Hepatocyte (in vitro differentiated cells): ENCODE measurements at regions not wholly inside any gene's neighbourhood (a gene's known extent, or its start where the extent isn't known, plus 50 kb on each side); places are given as distances from the start of the nearest gene placed in this dataset.
"Not testable (repeated sequence)": the region's sequence is repeated elsewhere in the genome, so short reads cannot be mapped to it uniquely, and the experiment has no call there.

Experiments
- DNase-seq: peaks from one replicate; pipeline ENCODE4 v3.0.0-alpha.2; 2016; ENCODE audit warnings: low spot score
- H2AFZ ChIP-seq: fragments of 200-600 bp; sonication (generic); 2 replicates; pipeline ENCODE4 v1.6.0; 2016; ENCODE audit warnings: antibody characterized with exemption, mild to moderate bottlenecking
- H3K27ac ChIP-seq: fragments of 200-600 bp; sonication (generic); 2 replicates; pipeline ENCODE4 v1.5.1; 2016; ENCODE audit warnings: mild to moderate bottlenecking
- H3K27me3 ChIP-seq: fragments of 200-600 bp; sonication (generic); 2 replicates; pipeline ENCODE4 v1.6.1; 2016
- H3K36me3 ChIP-seq: fragments of 200-600 bp; sonication (generic); replicated peaks from 2 replicates; pipeline ENCODE4 v1.5.1; 2016; ENCODE audit warnings: low read depth; ENCODE audit not compliant: insufficient read depth
- H3K4me1 ChIP-seq: fragments of 200-600 bp; sonication (generic); 2 replicates; pipeline ENCODE4 v1.5.1; 2016; ENCODE audit warnings: mild to moderate bottlenecking, moderate library complexity; ENCODE audit not compliant: insufficient read depth
- H3K4me2 ChIP-seq: fragments of 200-600 bp; sonication (generic); 2 replicates; pipeline ENCODE4 v1.6.0; 2016
- H3K4me3 ChIP-seq: fragments of 200-600 bp; sonication (generic); 2 replicates; pipeline ENCODE4 v1.5.1; 2016; ENCODE audit warnings: mild to moderate bottlenecking
- H3K79me2 ChIP-seq: fragments of 200-600 bp; sonication (generic); 2 replicates; pipeline ENCODE4 v1.6.0; 2017; ENCODE audit warnings: mild to moderate bottlenecking
- H3K9me2 ChIP-seq: fragments of 200-600 bp; sonication (generic); replicated peaks from 2 replicates; pipeline ENCODE4 v1.6.0; 2017; ENCODE audit warnings: mild to moderate bottlenecking; ENCODE audit not compliant: insufficient read depth
- H3K9me3 ChIP-seq: fragments of 200-600 bp; sonication (generic); 2 replicates; pipeline ENCODE4 v1.5.1; 2016; ENCODE audit warnings: low read depth, mild to moderate bottlenecking
- H4K20me1 ChIP-seq: fragments of 200-600 bp; sonication (generic); 2 replicates; pipeline ENCODE4 v1.6.0; 2016; ENCODE audit warnings: mild to moderate bottlenecking; ENCODE audit not compliant: insufficient read depth, poor library complexity, severe bottlenecking
- EZH2 ChIP-seq: fragments of 200-600 bp; sonication (generic); IDR thresholded peaks from 2 replicates; pipeline ENCODE4 v1.6.1; 2016; ENCODE audit warnings: antibody characterized with exemption, mild to moderate bottlenecking, borderline replicate concordance
- EZH2phosphoT487 ChIP-seq: fragments of 200-600 bp; sonication (generic); IDR thresholded peaks from one replicate; pipeline ENCODE4 v1.6.1; 2018; ENCODE audit warnings: antibody characterized with exemption, mild to moderate bottlenecking, low read depth, moderate library complexity; ENCODE audit not compliant: unreplicated experiment, severe bottlenecking
- WGBS: methylation state at CpG from one replicate; pipeline ENCODE4 v1.1.6; 2016; ENCODE audit warnings: low lambda C conversion rate; ENCODE audit errors: missing lambda C conversion rate; 5-methylcytosine and 5-hydroxymethylcytosine counted together
- TF ChIP-seq, protein P1 (sequence below): fragments of 200-600 bp; sonication (generic); IDR thresholded peaks from 2 replicates; pipeline ENCODE4 v1.5.1; 2016; ENCODE audit warnings: antibody characterized with exemption, mild to moderate bottlenecking; ENCODE audit not compliant: poor library complexity

DNA sequence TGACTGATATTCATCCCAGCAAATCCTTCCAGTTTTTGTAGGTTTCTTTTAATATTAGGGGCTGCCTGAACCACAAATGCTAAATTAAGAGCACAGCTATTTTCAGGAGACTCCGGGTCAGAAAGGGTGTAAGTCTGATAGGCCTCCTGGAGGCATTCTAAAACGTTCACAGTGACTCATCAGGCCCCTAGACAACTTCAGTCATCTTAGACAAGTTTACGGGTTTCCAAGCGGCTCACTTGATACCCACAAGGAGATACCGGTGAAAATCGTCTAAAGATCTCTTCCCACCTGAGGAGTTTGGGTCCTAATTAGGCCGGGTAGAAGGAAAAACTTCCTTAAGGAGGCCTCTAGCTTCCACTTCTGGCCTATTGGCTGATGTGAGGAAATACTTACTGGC is 342.7 kb upstream of the USP9Y start:
- H2AFZ ChIP-seq = no peak overlapping the region
- H3K79me2 ChIP-seq = no peaks in the 10 kb centered on the region
- TF ChIP-seq EZH2phosphoT487 (no peak), EZH2 (no peak)
- TF ChIP-seq, protein P1, sequence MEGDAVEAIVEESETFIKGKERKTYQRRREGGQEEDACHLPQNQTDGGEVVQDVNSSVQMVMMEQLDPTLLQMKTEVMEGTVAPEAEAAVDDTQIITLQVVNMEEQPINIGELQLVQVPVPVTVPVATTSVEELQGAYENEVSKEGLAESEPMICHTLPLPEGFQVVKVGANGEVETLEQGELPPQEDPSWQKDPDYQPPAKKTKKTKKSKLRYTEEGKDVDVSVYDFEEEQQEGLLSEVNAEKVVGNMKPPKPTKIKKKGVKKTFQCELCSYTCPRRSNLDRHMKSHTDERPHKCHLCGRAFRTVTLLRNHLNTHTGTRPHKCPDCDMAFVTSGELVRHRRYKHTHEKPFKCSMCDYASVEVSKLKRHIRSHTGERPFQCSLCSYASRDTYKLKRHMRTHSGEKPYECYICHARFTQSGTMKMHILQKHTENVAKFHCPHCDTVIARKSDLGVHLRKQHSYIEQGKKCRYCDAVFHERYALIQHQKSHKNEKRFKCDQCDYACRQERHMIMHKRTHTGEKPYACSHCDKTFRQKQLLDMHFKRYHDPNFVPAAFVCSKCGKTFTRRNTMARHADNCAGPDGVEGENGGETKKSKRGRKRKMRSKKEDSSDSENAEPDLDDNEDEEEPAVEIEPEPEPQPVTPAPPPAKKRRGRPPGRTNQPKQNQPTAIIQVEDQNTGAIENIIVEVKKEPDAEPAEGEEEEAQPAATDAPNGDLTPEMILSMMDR = no peak
- H3K27ac ChIP-seq = no peak overlapping the region
- H3K9me2 ChIP-seq = no peaks in the 10 kb centered on the region
- no peaks in the 10 kb centered on the region for H3K4me1 ChIP-seq
- H3K36me3 ChIP-seq = no peaks in the 10 kb centered on the region
- DNase-seq = no peak
- H3K27me3 ChIP-seq = no peaks in the 10 kb centered on the region
- no peaks in the 10 kb centered on the region for H3K9me3 ChIP-seq
- WGBS = no CpG with 5 or more reads among the region's 7 CpGs
- no peak overlapping the region for H3K4me3 ChIP-seq
- H3K4me2 ChIP-seq = no peak overlapping the region
- no peaks in the 10 kb centered on the region for H4K20me1 ChIP-seq

DNA sequence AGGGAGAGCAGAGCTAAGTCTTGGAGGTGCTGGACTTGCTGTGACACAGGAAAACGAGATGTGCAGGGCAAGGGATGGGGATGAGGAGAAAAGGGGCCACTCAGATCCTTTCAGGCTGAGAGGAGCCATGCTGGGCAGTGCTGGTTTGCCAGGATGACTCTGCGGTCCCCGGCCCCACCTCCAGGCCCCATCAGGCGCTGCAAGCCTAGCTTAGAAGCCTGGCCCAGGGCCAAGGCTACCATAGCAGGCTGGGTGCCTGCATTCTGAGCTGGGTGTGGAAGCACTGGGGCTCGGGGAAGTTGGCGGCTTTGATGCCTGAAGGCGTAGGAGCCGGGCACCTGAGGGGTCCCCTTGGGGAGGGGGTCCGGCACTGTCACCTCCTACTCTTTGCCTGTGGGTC is 341.2 kb upstream of the USP9Y start:
- H4K20me1 ChIP-seq = no peaks in the 10 kb centered on the region
- H3K9me3 ChIP-seq = no peaks in the 10 kb centered on the region
- no peak overlapping the region for H3K4me3 ChIP-seq
- no peaks in the 10 kb centered on the region for H3K36me3 ChIP-seq
- TF ChIP-seq EZH2phosphoT487 = no peak
- no peak overlapping the region for H2AFZ ChIP-seq
- no peak overlapping the region for H3K27ac ChIP-seq
- H3K4me1 ChIP-seq = no peaks in the 10 kb centered on the region
- H3K9me2 ChIP-seq = no peaks in the 10 kb centered on the region
- H3K79me2 ChIP-seq = no peaks in the 10 kb centered on the region
- H3K27me3 ChIP-seq = no peaks in the 10 kb centered on the region
- WGBS = no CpG with 5 or more reads among the region's 9 CpGs
- no peak overlapping the region for H3K4me2 ChIP-seq
- no peak for DNase-seq

DNA sequence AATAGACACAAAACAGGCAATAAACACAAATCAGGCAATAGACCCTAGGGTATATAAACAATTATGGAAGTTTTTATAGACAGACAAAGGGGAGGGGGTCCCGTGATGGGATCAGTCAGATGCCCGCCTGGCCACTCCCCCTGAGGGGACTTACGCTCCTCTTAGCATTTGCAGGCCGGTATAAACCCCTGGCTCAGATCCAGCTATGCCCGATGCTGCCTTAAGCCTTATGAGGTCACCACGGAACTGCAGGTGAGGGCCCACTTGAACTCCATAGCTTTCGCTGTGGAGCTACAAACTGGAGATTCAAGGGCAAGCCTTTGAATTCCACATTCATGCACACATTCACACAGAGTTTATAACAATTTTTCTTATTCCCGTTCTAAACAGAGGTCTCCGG is 340.5 kb upstream of the USP9Y start:
- Histone ChIP-seq H2AFZ (no peak overlapping the region), H3K79me2 (no peaks in the 10 kb centered on the region), H3K27ac (no peak overlapping the region), H3K9me2 (no peaks in the 10 kb centered on the region), H3K36me3 (no peaks in the 10 kb centered on the region), H3K27me3 (no peaks in the 10 kb centered on the region), H3K4me3 (no peak overlapping the region), H3K4me2 (no peak overlapping the region), H3K9me3 (no peaks in the 10 kb centered on the region), H3K4me1 (no peaks in the 10 kb centered on the region), H4K20me1 (no peaks in the 10 kb centered on the region)
- no CpG with 5 or more reads among the region's 9 CpGs for WGBS
- TF ChIP-seq, protein P1 = no peak
- no peak for TF ChIP-seq EZH2
- TF ChIP-seq EZH2phosphoT487 = no peak
- no peak for DNase-seq

DNA sequence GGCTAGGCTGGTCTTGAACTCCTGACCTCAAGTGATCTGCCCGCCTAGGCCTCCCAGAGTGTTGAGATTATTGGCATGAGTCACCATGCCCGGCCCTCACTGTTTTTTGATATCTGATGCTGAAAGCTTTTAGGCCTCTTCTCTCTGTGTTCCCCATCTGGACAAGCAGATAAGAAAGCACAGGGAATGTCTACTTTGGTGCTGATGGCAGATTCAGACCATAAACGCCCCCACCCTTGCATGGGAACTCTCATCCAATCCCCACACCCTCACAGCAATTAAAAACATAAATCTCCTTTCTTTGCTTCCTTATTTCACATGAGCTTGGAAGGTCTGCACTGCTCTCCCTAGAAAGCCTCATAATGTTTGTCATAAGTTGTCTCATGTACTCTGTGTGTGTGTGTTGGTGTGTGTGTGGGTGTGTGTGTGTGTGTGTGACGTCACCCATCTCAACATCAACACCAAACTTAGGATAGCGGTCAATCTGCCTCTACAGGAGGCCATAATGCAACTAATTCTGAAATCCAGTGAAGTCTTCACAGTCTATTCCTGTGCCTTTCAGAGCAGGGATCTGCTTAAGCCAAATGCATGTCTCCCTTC is 335.6 kb upstream of the USP9Y start:
- H3K79me2 ChIP-seq = no peaks in the 10 kb centered on the region
- no peaks in the 10 kb centered on the region for H3K4me1 ChIP-seq
- no peaks in the 10 kb centered on the region for H4K20me1 ChIP-seq
- H3K27ac ChIP-seq = no peak overlapping the region
- no CpG with 5 or more reads among the region's 5 CpGs for WGBS
- no peaks in the 10 kb centered on the region for H3K36me3 ChIP-seq
- no peaks in the 10 kb centered on the region for H3K9me2 ChIP-seq
- no peaks in the 10 kb centered on the region for H3K27me3 ChIP-seq
- no peak for DNase-seq
- TF ChIP-seq, protein P1 = no peak
- TF ChIP-seq EZH2phosphoT487 (no peak), EZH2 (no peak)
- no peaks in the 10 kb centered on the region for H3K9me3 ChIP-seq
- no peak overlapping the region for H3K4me2 ChIP-seq
- H2AFZ ChIP-seq = no peak overlapping the region
- no peak overlapping the region for H3K4me3 ChIP-seq

DNA sequence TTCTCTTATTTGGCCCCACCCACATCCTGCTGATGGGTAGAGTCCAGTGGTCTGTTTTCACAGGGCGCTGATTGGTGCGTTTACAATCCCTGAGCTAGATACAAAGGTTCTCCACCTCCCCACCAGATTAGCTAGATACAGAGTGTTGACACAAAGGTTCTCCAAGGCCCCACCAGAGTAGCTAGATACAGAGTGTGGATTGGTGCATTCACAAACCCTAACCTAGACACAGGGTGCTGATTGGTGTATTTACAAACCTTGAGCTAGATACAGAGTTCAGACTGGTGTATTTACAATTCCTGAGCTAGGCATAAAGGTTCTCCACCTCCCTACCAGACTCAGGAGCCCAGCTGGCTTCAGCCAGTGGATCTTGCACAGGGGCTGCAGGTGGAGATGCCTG is 326.4 kb upstream of the USP9Y start:
- H4K20me1 ChIP-seq, H2AFZ ChIP-seq, H3K4me2 ChIP-seq, DNase-seq, H3K9me2 ChIP-seq, H3K4me3 ChIP-seq, H3K4me1 ChIP-seq, H3K9me3 ChIP-seq, H3K27me3 ChIP-seq, H3K79me2 ChIP-seq, H3K27ac ChIP-seq, H3K36me3 ChIP-seq: not testable (repeated sequence)
- no CpG with 5 or more reads among the region's 2 CpGs for WGBS

DNA sequence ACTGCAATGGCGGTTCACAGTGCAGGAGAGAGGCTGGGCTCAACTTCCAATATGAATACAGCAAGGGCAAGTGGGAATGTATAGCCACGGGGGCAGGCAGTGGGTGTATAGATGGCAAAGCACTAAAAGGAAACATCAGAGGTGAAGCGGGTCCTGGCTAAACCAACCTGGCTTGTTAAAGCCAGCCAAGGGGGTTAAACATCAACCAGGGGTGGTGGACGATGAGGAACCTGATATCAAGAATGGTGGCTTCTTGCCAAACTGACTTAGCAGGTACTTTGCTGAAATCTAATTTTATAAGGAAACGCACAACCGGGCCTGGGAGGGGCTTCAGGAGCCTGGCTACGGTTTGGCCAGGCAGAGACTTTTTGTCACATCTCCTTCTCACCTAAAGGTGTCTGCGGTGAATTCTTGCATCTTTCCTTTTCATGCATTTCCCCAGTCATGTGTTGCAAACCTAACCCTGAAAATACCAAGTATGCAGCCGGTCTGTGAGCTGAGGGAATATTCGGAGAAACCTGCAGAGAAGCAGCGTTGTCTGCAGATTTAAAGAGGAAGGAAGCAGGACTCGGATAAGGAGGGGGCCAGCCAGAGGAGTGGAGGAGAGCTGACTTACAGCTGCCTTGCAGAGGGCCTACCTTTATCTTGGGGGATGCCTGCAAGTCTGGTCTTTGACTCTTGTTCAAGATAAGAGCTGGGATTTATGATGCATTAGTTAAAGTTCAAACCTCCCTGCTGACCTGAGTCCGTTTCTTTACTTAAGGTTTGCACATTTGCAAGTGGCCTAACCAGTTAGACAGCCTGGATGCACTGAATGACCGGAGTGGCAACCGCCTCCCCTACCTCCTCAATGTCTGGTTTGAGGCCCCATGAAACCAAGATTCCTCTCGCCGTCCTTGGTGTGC is 309.1 kb upstream of the USP9Y start:
- H3K9me2 ChIP-seq, DNase-seq, H4K20me1 ChIP-seq, H3K4me1 ChIP-seq, H2AFZ ChIP-seq, H3K4me2 ChIP-seq, H3K27me3 ChIP-seq, H3K79me2 ChIP-seq, H3K9me3 ChIP-seq, H3K36me3 ChIP-seq, H3K27ac ChIP-seq, H3K4me3 ChIP-seq: not testable (repeated sequence)
- WGBS = no CpG with 5 or more reads among the region's 17 CpGs
